HG02973 (cell line): ENCODE measurements at regions not wholly inside any gene's neighbourhood (a gene's known extent, or its start where the extent isn't known, plus 50 kb on each side); places are given as distances from the start of the nearest gene placed in this dataset.

Experiments used
- ATAC-seq: cut with Tn5 transposase; IDR thresholded peaks from one replicate; pipeline ENCODE4 v1.9.1; 2021; ENCODE audit warnings: moderate library complexity; ENCODE audit not compliant: unreplicated experiment

DNA sequence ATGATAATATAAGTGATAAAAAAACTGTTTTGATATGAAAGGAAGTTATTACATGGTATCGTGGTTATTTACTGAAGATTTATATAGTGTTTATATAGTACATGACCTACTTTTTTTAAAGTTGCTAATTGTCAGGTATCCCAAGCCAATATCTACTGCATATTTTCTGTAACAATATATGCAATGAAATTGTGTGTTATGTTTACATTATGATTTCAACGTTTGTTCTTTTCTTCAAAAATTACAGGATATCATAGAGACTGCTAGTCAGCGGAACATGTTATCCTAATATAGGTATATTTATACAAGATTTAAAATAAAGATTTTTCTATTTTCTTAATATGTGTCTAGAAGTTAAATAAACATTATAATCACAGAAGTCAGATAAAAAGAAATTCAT lies 167.5 kb upstream of the DPYD start:
- no peak for ATAC-seq

DNA sequence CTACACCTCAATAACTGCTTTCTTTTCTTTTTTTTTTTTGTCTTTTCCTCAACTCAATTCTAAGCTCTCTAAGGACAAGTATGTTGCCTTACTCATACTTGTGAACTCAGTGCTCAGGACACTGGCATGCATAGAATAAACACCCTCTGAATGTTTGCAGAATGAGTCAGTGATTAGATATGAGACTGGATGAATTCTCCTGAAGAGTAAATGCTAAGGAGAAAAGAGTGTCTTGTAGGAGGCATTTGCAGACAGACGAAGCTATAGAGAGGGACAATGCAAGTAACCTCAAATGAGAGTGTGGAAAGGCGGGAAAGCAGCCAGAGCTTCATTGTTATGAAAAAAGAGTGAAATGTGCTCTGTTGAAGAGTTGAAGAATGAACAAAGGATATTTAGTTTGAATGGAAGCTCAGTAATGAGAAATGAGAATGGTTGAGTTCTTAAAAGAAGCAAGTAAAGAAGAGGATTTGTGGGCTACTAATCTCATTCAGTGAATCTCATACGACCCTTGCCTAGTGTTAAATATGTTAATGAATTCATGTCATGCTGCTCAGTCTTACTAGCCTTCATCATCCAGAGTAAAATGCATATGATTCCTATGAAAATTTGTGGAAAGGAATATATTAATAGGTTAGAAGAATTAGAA lies 166.1 kb upstream of the DPYD start:
- ATAC-seq: no peak

- ATAC-seq: no peak
These were observed 165.3 kb upstream of the DPYD start for GRCh38 chr1:98086156-98086555.

DNA sequence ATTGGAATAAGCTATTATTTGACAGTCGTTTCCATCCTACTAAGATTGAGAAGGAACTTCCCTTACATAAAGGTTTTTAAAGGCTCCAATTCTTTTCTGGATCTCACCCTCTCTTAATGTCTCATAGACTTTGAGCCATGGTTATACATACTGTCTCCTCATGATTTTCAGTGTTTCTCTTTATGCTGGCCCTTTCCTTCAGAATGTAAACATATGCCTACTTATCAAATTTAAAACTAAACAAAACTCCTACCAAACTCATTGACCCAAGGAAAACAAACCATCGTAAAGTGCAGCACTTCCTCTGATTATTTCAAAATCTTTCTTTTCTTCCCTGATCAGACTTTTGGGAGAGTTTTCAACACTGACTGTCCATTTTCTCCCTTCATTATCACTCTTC lies 163.4 kb upstream of the DPYD start:
- ATAC-seq: no peak

DNA sequence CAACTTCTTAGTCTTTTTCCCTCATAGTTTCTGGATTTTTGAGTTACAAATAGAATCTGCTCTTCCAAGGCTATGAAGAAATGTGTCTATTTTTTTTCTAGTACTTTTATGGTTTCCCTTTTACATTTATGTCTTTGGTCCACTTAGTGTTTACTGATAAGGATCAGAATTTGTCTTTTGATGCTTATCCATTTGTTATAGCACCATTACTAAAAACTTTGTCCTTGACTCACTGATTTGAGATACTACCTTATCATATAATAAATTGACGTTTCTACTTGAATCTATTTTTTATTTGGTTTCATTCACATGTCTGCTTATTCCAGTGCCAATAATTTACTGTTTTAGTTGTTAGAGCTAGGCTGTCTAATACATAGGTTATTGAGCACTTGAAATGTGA lies 161.1 kb upstream of the DPYD start:
- no peak for ATAC-seq

DNA sequence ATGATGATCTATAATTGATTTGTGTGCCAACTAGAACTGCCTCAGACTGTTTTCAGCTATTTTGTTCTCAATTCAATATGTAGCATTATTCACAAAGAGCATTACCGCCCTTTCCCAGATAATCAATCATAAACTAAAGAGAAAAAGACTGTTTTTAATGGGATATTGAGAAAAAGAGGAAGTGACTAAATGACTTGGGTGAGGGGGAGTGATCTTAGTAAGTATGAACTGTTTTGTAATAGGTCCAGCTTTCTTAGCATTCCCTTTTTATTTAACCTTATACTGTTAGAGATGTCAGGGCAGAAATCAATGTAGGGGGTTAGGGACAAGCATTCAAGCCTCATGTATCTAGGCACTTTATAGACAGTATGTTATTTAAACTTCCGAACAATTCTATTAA lies 157.8 kb upstream of the DPYD start:
- ATAC-seq: no peak

DNA sequence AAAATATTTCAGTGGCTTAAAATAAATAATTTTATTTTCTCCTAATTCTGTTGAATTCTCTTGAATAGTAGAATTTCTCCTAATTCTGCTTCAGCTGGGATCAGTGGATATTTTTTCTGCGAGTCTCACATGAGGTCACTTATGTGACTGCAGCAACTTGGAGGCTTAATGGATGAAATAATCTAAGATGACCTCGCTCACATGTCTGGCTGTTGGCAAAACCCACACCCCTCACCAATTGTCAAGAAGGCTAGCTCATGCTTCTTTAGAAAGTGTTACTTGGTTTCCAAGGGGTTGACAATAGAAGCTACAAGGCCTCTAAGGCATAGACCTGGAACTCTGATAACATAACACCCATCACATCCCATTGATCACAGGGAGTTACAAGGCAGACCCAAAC lies 156.9 kb upstream of the DPYD start:
- ATAC-seq: no peak

- ATAC-seq: no peak
These were observed 154.8 kb upstream of the DPYD start for GRCh38 chr1:98075626-98076025.

GRCh38 chr1:98073823-98074222 lies 153.0 kb upstream of the DPYD start:
- no peak for ATAC-seq

GRCh38 chr1:98073106-98073505 lies 152.3 kb upstream of the DPYD start:
- ATAC-seq: no peak

- no peak for ATAC-seq
These were observed 151.2 kb upstream of the DPYD start for GRCh38 chr1:98072047-98072446.

- ATAC-seq: no peak
These were observed 147.2 kb upstream of the DPYD start for GRCh38 chr1:98068016-98068415.

GRCh38 chr1:98066911-98067310 lies 146.1 kb upstream of the DPYD start:
- ATAC-seq: no peak

GRCh38 chr1:98059620-98060019 lies 138.8 kb upstream of the DPYD start:
- ATAC-seq: no peak

DNA sequence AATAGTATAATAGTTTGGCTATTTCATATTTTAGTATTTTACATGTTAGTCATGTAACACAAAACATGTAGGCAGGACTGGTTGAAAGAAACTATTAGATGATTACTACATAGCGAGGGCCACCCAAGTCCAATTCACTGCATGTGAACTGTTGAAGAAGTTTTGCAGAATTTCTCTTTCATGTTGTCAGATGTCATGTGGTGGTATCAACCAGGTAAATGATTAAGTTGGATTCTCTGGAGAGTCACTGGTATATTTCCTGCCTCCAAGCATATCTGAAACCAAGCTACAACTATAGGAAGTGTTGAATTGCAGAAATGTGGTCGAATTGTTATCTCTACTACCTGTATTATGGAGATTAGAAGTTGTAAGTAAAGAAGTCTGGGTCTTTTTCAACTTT lies 137.8 kb upstream of the DPYD start:
- no peak for ATAC-seq

DNA sequence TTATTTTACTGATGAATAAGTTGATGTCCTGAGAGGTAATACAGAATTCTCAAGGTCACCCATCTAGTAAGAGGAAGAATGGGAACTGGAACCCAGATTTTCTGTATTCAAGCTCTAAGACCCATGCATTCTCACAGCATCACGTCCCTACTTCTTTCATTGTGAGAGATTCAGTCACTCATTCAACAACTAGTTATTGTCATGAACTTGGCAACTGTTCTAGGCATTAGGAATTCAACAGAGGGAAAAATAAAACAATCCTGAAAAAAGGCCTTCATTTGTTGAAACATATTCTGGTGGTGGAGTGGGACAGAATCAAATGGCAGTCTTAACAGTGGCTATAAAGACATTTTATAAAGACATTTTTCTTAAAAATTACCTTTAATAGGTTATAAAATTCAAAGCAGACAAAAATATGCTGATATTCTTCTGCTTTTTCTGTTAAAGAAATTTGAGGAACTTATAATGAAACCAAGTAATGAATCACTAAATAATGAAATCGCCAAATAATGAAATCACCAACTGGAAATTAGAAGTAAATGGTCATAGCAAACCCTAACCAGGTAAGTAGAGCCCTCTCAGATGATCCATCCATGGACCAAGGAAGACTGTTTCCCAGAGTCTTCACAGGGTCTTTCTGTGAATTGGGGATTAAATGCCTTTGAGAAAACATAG lies 136.5 kb upstream of the DPYD start:
- no peak for ATAC-seq

- ATAC-seq: no peak
These were observed 135.9 kb upstream of the DPYD start for GRCh38 chr1:98056781-98057180.

DNA sequence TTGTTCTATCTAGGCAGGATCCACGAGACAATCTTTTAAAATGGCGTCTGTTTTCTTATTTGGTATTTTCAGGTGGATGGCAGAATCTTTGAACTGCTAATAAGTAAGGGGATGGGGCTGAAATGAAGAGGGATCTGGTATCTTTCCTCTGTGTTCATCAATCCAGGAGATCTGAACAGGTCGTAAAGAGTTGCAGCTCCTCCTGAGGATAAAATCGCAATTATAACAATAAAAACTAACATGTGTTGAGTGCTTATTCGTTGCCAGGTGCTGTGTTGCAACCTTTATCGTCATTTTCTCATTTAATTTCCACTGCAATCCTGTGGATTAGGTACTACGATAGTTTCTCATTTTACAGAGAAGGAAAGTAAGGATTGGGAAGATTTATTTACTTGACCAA lies 134.6 kb upstream of the DPYD start:
- no peak for ATAC-seq

DNA sequence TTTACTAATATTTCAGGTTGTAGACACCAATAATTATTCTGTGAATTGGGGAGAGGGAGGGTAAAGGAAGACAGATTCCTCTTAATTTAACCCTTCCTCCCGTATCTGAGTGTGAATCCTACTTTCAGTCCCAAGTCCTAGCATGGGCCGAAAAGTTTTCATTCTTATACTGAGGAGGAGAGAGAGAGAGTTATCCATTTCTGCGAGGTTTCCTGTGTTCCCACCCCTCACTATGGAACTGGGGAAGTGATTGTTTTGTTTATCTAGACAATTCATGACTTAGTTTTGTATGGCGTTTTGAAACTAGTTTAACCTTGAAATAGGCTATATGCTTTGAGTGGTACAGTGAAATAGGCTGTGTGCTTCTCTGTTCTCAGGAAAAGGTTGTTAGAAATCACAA lies 134.0 kb upstream of the DPYD start:
- no peak for ATAC-seq

GRCh38 chr1:98054367-98054701 lies 133.5 kb upstream of the DPYD start:
- no peak for ATAC-seq

- peak; percentile 93 for ATAC-seq
These were observed 132.9 kb upstream of the DPYD start for GRCh38 chr1:98053471-98054366.

- ATAC-seq: peak; percentile 43
These were observed 130.3 kb upstream of the DPYD start for GRCh38 chr1:98051065-98051675.
